Body of pancreas (tissue), 4 donors: ENCODE measurements at regions not wholly inside any gene's neighbourhood (a gene's known extent, or its start where the extent isn't known, plus 50 kb on each side); places are given as distances from the start of the nearest gene placed in this dataset.

Experiments
- POLR2A ChIP-seq, 3 donors: fragments of 450-650 bp; IDR thresholded peaks; one replicate each; pipeline ENCODE4 v1.6.1; 2016; ENCODE audit warnings: antibody characterized with exemption in 3 of 3, mild to moderate bottlenecking in 2 of 3
- TF ChIP-seq, protein P1 (sequence below), 7 experiments: fragments of 450-650 bp in 4 of 7; fragments of 200-600 bp in 3 of 7; sonication (generic) in 3 of 7; IDR thresholded peaks; one replicate each; pipeline ENCODE4 v1.5.1; 2016 to 2019; ENCODE audit warnings: antibody characterized with exemption in 7 of 7

- TF ChIP-seq POLR2A (IDR thresholded peaks at IDR 0.05), result no peak
- TF ChIP-seq, protein P1, sequence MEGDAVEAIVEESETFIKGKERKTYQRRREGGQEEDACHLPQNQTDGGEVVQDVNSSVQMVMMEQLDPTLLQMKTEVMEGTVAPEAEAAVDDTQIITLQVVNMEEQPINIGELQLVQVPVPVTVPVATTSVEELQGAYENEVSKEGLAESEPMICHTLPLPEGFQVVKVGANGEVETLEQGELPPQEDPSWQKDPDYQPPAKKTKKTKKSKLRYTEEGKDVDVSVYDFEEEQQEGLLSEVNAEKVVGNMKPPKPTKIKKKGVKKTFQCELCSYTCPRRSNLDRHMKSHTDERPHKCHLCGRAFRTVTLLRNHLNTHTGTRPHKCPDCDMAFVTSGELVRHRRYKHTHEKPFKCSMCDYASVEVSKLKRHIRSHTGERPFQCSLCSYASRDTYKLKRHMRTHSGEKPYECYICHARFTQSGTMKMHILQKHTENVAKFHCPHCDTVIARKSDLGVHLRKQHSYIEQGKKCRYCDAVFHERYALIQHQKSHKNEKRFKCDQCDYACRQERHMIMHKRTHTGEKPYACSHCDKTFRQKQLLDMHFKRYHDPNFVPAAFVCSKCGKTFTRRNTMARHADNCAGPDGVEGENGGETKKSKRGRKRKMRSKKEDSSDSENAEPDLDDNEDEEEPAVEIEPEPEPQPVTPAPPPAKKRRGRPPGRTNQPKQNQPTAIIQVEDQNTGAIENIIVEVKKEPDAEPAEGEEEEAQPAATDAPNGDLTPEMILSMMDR (IDR thresholded peaks at IDR 0.05), result no peak
Measured at GRCh38 chr2:19185086-19185485, 173.3 kb downstream of the OSR1 start.
